ENCODE measurements at regions not wholly inside any gene's neighbourhood (a gene's known extent, or its start where the extent isn't known, plus 50 kb on each side); places are given as distances from the start of the nearest gene placed in this dataset.

GRCh38 chr10:132480356-132480755 is 57.2 kb upstream of the INPP5A start:
- Histone ChIP-seq H3K4me3 (ENCODE audit: low read depth, low read length) (no peak overlapping the region), H3K27ac (ENCODE audit: extremely low read depth, low read depth, low read length) (no peak overlapping the region), H3K9me3 (ENCODE audit: control insufficient read depth, insufficient read depth, low read depth, low read length) (no peaks in the 10 kb centered on the region), H3K4me1 (ENCODE audit: control insufficient read depth, insufficient read depth, low read length) (no peaks in the 10 kb centered on the region), H3K36me3 (ENCODE audit: control insufficient read depth in 2 of 2, insufficient read depth in 1 of 2, low read length in 2 of 2) (no peaks in the 10 kb centered on the region)
- ChIA-PET POLR2A (no interaction called here), CTCF (interaction anchor here (1.0 kb wide), 2 partner anchors 22 to 42 kb away, joined by 3 read pairs; no protein-coding TSS in a partner anchor)
- TF ChIP-seq ZNF510 (tag by site-specific recombination; IDR thresholded peaks at IDR 0.05; ENCODE audit: insufficient replicate concordance) = no peak
- no peak for TF ChIP-seq ZNF266 (tag by site-specific recombination; IDR thresholded peaks at IDR 0.05; ENCODE audit: low read depth)
- TF ChIP-seq ZNF830 (tag by site-specific recombination; IDR thresholded peaks at IDR 0.05; ENCODE audit: low read depth) = no peak
- no peak for TF ChIP-seq MYNN (tag by site-specific recombination; IDR thresholded peaks at IDR 0.05; ENCODE audit: borderline replicate concordance)
- TF ChIP-seq ZNF707 (tag by site-specific recombination; IDR thresholded peaks at IDR 0.05) = no peak
- TF ChIP-seq ZNF155 (tag by site-specific recombination; IDR thresholded peaks at IDR 0.05) = no peak
- TF ChIP-seq KLF8 (tag by site-specific recombination; IDR thresholded peaks at IDR 0.05) = no peak
- TF ChIP-seq, protein P1, sequence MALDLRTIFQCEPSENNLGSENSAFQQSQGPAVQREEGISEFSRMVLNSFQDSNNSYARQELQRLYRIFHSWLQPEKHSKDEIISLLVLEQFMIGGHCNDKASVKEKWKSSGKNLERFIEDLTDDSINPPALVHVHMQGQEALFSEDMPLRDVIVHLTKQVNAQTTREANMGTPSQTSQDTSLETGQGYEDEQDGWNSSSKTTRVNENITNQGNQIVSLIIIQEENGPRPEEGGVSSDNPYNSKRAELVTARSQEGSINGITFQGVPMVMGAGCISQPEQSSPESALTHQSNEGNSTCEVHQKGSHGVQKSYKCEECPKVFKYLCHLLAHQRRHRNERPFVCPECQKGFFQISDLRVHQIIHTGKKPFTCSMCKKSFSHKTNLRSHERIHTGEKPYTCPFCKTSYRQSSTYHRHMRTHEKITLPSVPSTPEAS (tag by site-specific recombination; IDR thresholded peaks at IDR 0.05) = no peak
- TF ChIP-seq, protein P2, sequence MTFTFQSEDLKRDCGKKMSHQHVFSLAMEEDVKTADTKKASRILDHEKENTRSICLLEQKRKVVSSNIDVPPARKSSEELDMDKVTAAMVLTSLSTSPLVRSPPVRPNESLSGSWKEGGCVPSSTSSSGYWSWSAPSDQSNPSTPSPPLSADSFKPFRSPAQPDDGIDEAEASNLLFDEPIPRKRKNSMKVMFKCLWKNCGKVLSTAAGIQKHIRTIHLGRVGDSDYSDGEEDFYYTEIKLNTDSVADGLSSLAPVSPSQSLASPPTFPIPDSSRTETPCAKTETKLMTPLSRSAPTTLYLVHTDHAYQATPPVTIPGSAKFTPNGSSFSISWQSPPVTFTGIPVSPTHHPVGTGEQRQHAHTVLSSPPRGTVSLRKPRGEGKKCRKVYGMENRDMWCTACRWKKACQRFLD (tag by site-specific recombination; IDR thresholded peaks at IDR 0.05) = no peak
- no peak for TF ChIP-seq ZNF114 (tag by site-specific recombination; IDR thresholded peaks at IDR 0.05)
- no peak for TF ChIP-seq GLI2 (tag by site-specific recombination; IDR thresholded peaks at IDR 0.05; ENCODE audit: borderline replicate concordance, low read depth)
- TF ChIP-seq ZNF214 (tag by site-specific recombination; IDR thresholded peaks at IDR 0.05; ENCODE audit: borderline replicate concordance) = no peak
- TF ChIP-seq KLF17 (tag by site-specific recombination; IDR thresholded peaks at IDR 0.05) = no peak
- no peak for TF ChIP-seq ZNF660 (tag by site-specific recombination; IDR thresholded peaks at IDR 0.05)
- TF ChIP-seq, protein P3, sequence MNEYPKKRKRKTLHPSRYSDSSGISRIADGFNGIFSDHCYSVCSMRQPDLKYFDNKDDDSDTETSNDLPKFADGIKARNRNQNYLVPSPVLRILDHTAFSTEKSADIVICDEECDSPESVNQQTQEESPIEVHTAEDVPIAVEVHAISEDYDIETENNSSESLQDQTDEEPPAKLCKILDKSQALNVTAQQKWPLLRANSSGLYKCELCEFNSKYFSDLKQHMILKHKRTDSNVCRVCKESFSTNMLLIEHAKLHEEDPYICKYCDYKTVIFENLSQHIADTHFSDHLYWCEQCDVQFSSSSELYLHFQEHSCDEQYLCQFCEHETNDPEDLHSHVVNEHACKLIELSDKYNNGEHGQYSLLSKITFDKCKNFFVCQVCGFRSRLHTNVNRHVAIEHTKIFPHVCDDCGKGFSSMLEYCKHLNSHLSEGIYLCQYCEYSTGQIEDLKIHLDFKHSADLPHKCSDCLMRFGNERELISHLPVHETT (tag by site-specific recombination; IDR thresholded peaks at IDR 0.05) = no peak
- TF ChIP-seq, protein P4, sequence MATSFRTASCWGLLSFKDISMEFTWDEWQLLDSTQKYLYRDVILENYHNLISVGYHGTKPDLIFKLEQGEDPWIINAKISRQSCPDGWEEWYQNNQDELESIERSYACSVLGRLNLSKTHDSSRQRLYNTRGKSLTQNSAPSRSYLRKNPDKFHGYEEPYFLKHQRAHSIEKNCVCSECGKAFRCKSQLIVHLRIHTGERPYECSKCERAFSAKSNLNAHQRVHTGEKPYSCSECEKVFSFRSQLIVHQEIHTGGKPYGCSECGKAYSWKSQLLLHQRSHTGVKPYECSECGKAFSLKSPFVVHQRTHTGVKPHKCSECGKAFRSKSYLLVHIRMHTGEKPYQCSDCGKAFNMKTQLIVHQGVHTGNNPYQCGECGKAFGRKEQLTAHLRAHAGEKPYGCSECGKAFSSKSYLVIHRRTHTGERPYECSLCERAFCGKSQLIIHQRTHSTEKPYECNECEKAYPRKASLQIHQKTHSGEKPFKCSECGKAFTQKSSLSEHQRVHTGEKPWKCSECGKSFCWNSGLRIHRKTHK (tag by site-specific recombination; IDR thresholded peaks at IDR 0.05) = no peak
- TF ChIP-seq ZNF2 (tag by site-specific recombination; IDR thresholded peaks at IDR 0.05) = no peak
- TF ChIP-seq ZNF24 (tag by site-specific recombination; IDR thresholded peaks at IDR 0.05) = no peak
- TF ChIP-seq ZNF335 (tag by site-specific recombination; conservative IDR thresholded peaks at IDR 0.05) = no peak
- TF ChIP-seq ZSCAN23 (tag by site-specific recombination; IDR thresholded peaks at IDR 0.05) = no peak

DNA sequence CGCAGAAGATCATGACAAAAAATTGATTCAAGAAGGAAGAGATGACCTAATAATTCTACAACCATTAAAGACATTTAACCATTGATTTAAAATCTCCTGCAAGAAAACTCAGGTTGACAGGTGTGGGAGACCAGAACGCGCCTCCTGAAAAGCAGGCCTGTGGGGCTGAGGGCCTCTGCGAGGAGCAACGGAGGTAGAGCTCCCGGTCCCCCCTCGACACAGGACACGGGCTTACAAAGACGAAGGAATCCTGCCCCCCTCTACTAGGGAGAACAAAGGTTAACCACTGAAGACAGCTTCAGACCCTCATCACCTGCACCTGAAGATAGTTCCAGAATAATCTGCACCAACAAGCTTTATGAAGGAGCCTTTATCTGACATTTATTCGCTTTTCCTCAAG is 55.9 kb upstream of the INPP5A start:
- ChIA-PET POLR2A (interaction anchor here (0.7 kb wide), 1 partner anchor 86 kb away, joined by 3 read pairs; no protein-coding TSS in a partner anchor), CTCF (no interaction called here)
- no peaks in the 10 kb centered on the region for H3K4me1 ChIP-seq (ENCODE audit: control insufficient read depth, insufficient read depth, low read length)
- no peaks in the 10 kb centered on the region for H3K9me3 ChIP-seq (ENCODE audit: control insufficient read depth, insufficient read depth, low read depth, low read length)
- H3K27ac ChIP-seq (ENCODE audit: extremely low read depth, low read depth, low read length) = no peak overlapping the region
- TF ChIP-seq ZNF549 (tag by site-specific recombination; IDR thresholded peaks at IDR 0.05) = no peak
- TF ChIP-seq ZNF843 (tag by site-specific recombination; IDR thresholded peaks at IDR 0.05) = no peak
- TF ChIP-seq WT1 (tag by site-specific recombination; IDR thresholded peaks at IDR 0.05) = no peak
- no peak for TF ChIP-seq ZNF404 (tag by site-specific recombination; IDR thresholded peaks at IDR 0.05)
- TF ChIP-seq, protein P5, sequence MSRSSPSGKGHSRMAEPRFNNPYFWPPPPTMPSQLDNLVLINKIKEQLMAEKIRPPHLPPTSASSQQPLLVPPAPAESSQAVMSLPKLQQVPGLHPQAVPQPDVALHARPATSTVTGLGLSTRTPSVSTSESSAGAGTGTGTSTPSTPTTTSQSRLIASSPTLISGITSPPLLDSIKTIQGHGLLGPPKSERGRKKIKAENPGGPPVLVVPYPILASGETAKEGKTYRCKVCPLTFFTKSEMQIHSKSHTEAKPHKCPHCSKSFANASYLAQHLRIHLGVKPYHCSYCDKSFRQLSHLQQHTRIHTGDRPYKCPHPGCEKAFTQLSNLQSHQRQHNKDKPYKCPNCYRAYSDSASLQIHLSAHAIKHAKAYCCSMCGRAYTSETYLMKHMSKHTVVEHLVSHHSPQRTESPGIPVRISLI (tag by site-specific recombination; IDR thresholded peaks at IDR 0.05) = no peak
- no peak for TF ChIP-seq ZFHX2 (tag by site-specific recombination; conservative IDR thresholded peaks at IDR 0.05)
- TF ChIP-seq MEIS1 (CRISPR knock-in tag; IDR thresholded peaks at IDR 0.05; ENCODE audit: borderline replicate concordance) = no peak
- no peaks in the 10 kb centered on the region for H3K36me3 ChIP-seq (ENCODE audit: control insufficient read depth in 2 of 2, insufficient read depth in 1 of 2, low read length in 2 of 2)
- no peak overlapping the region for H3K4me3 ChIP-seq (ENCODE audit: low read depth, low read length)
